IMR-90 (cell line): ENCODE measurements at regions not wholly inside any gene's neighbourhood (a gene's known extent, or its start where the extent isn't known, plus 50 kb on each side); places are given as distances from the start of the nearest gene placed in this dataset.

ENCODE experiments used
- CEBPB ChIP-seq: IDR thresholded peaks from 2 replicates; pipeline ENCODE4 v1.6.1; 2012; ENCODE audit warnings: low read depth, low read length, improper control_type of control experiment
- CHD1 ChIP-seq: IDR thresholded peaks from 2 replicates; pipeline ENCODE4 v1.6.1; 2012; ENCODE audit warnings: low read depth, low read length, improper control_type of control experiment
- FOS ChIP-seq: fragments of 150-350 bp; IDR thresholded peaks from 2 replicates; pipeline ENCODE4 v1.6.1; 2016; ENCODE audit warnings: low read depth, low read length
- POLR2A ChIP-seq: IDR thresholded peaks from 2 replicates; pipeline ENCODE4 v1.6.1; 2012; ENCODE audit warnings: mild to moderate bottlenecking, low read depth, low read length
- USF2 ChIP-seq: fragments of 150-350 bp; IDR thresholded peaks from 2 replicates; pipeline ENCODE4 v1.6.1; 2017; ENCODE audit warnings: mild to moderate bottlenecking, antibody characterized with exemption, low read length, low read depth
- TF ChIP-seq, protein P1 (sequence below): conservative IDR thresholded peaks from 2 replicates; pipeline ENCODE4 v1.5.1; 2012; ENCODE audit warnings: mild to moderate bottlenecking, low read depth, low read length, improper control_type of control experiment
- TF ChIP-seq, protein P2 (sequence below): fragments of 150-350 bp; IDR thresholded peaks from 2 replicates; pipeline ENCODE4 v1.6.1; 2016; ENCODE audit warnings: low read depth, mild to moderate bottlenecking, low read length, moderate library complexity, borderline replicate concordance

DNA sequence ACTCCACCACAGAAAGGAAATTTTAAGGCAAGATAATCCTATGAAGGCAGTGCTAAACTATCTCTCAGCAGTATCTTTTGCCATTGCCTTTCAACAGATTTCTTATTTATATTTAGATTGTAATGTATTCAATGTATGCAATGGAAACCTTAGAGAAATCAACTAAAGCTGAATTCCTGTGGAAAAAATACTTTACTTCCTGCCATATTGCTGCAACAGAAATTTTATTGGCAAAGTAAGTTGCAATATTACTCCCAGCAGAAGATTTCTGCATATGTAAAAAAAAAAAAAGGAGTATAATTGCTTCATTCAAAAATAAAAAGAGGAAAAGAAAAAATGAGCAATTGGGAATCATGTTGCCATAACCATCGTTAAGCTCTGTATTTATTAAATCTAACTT, 454.6 kb upstream of the CD180 start:
- TF ChIP-seq, protein P1, sequence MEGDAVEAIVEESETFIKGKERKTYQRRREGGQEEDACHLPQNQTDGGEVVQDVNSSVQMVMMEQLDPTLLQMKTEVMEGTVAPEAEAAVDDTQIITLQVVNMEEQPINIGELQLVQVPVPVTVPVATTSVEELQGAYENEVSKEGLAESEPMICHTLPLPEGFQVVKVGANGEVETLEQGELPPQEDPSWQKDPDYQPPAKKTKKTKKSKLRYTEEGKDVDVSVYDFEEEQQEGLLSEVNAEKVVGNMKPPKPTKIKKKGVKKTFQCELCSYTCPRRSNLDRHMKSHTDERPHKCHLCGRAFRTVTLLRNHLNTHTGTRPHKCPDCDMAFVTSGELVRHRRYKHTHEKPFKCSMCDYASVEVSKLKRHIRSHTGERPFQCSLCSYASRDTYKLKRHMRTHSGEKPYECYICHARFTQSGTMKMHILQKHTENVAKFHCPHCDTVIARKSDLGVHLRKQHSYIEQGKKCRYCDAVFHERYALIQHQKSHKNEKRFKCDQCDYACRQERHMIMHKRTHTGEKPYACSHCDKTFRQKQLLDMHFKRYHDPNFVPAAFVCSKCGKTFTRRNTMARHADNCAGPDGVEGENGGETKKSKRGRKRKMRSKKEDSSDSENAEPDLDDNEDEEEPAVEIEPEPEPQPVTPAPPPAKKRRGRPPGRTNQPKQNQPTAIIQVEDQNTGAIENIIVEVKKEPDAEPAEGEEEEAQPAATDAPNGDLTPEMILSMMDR, result no peak
- no peak for TF ChIP-seq USF2
- TF ChIP-seq CEBPB, result no peak
- TF ChIP-seq FOS, result no peak
- no peak for TF ChIP-seq POLR2A
- no peak for TF ChIP-seq CHD1
- TF ChIP-seq, protein P2, sequence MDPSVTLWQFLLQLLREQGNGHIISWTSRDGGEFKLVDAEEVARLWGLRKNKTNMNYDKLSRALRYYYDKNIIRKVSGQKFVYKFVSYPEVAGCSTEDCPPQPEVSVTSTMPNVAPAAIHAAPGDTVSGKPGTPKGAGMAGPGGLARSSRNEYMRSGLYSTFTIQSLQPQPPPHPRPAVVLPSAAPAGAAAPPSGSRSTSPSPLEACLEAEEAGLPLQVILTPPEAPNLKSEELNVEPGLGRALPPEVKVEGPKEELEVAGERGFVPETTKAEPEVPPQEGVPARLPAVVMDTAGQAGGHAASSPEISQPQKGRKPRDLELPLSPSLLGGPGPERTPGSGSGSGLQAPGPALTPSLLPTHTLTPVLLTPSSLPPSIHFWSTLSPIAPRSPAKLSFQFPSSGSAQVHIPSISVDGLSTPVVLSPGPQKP, result no peak
